ENCODE measurements at regions not wholly inside any gene's neighbourhood (a gene's known extent, or its start where the extent isn't known, plus 50 kb on each side); places are given as distances from the start of the nearest gene placed in this dataset.

DNA sequence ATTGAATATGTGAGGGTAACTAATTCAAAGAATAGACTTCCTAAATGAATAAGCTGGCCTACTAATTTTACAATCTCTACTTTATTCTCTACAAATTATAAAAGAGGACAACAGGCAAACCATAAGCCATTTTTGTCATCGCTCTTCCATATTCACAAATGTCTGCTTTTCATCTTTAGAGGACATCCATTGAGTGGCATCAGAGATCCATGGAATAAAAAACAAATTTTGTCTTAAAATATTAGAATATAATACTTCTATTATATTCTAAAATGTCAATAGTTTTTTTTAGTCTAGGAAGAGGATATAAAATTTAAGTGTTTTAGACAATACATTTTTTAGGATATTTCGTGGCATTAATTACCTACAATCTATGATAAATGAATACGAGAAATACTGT, 300.9 kb upstream of the TACR3 start:
- TF ChIP-seq POLR2A (IDR thresholded peaks at IDR 0.05; ENCODE audit: low read depth, low read length), result no peak
- TF ChIP-seq POLR2AphosphoS5 (IDR thresholded peaks at IDR 0.05; ENCODE audit: low read depth, low read length), result no peak

Data from GM12892 (cell line).